Ascending aorta (tissue), 2 donors: ENCODE measurements at regions not wholly inside any gene's neighbourhood (a gene's known extent, or its start where the extent isn't known, plus 50 kb on each side); places are given as distances from the start of the nearest gene placed in this dataset.

Source experiments
- DNase-seq, 2 donors: peaks; one replicate each; pipeline ENCODE4 v3.0.0-alpha.2; 2019; ENCODE audit warnings: low spot score in 2 of 2
- H3K27ac ChIP-seq, 2 donors: fragments of 200-600 bp; sonication (generic); one replicate each; pipeline ENCODE4 v1.5.1; 2016 to 2017; ENCODE audit warnings: mild to moderate bottlenecking in 1 of 2
- H3K27me3 ChIP-seq: fragments of 200-600 bp; sonication (generic); one replicate; pipeline ENCODE4 v1.5.1; 2017
- H3K36me3 ChIP-seq, 2 donors: fragments of 200-600 bp; sonication (generic); one replicate each; pipeline ENCODE4 v1.5.1; 2016
- H3K4me1 ChIP-seq, 2 donors: fragments of 200-600 bp; sonication (generic); one replicate each; pipeline ENCODE4 v1.5.1; 2016 to 2017; ENCODE audit warnings: mild to moderate bottlenecking in 1 of 2
- H3K4me3 ChIP-seq, 2 donors: fragments of 200-600 bp; sonication (generic); one replicate each; pipeline ENCODE4 v1.5.1; 2016 to 2017; ENCODE audit warnings: mild to moderate bottlenecking in 1 of 2
- H3K9me3 ChIP-seq, 2 donors: fragments of 200-600 bp; sonication (generic); one replicate each; pipeline ENCODE4 v1.5.1; 2016
- intact Hi-C: fragments of 100-400 bp; cut with DNase I; formaldehyde crosslinking; loops from one replicate; pipeline ENCODE4 v1.15.1; 2023
- TF ChIP-seq, protein P1 (sequence below), 3 experiments: fragments of 200-600 bp in 2 of 3; fragments of 450-650 bp in 1 of 3; sonication (generic) in 2 of 3; IDR thresholded peaks; one replicate each; pipeline ENCODE4 v1.5.1; 2016 to 2019; ENCODE audit warnings: antibody characterized with exemption in 3 of 3, mild to moderate bottlenecking in 1 of 3, moderate library complexity in 1 of 3

DNA sequence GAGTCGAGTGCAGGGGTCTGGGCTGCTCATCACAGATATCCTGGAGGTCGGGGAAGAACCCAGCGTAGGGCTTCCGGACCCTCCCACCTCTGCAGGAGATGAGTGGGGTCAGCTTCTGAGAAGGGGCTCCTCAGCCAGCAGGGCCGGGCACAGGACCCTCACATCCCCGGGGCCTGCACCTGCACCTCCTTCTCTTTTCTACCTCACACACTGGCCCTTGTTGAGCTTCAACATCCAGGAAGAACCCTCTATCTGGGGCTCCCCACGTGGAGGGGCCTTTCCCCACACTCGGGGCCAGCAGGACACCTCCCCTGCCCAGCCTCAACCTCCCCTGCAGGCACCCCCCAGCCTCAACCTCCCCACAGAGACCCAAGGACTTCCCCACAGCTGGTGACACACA is 299.4 kb downstream of the CTTN start:
- intact Hi-C loops = no loop called here
- no peaks in the 10 kb centered on the region for H3K4me1 ChIP-seq
- no peak overlapping the region for H3K27ac ChIP-seq
- no peaks in the 10 kb centered on the region for H3K9me3 ChIP-seq
- H3K4me3 ChIP-seq = no peak overlapping the region
- H3K36me3 ChIP-seq = no peaks in the 10 kb centered on the region
- H3K27me3 ChIP-seq = no peaks in the 10 kb centered on the region
- TF ChIP-seq, protein P1, sequence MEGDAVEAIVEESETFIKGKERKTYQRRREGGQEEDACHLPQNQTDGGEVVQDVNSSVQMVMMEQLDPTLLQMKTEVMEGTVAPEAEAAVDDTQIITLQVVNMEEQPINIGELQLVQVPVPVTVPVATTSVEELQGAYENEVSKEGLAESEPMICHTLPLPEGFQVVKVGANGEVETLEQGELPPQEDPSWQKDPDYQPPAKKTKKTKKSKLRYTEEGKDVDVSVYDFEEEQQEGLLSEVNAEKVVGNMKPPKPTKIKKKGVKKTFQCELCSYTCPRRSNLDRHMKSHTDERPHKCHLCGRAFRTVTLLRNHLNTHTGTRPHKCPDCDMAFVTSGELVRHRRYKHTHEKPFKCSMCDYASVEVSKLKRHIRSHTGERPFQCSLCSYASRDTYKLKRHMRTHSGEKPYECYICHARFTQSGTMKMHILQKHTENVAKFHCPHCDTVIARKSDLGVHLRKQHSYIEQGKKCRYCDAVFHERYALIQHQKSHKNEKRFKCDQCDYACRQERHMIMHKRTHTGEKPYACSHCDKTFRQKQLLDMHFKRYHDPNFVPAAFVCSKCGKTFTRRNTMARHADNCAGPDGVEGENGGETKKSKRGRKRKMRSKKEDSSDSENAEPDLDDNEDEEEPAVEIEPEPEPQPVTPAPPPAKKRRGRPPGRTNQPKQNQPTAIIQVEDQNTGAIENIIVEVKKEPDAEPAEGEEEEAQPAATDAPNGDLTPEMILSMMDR (IDR thresholded peaks at IDR 0.05) = no peak
- no peak for DNase-seq

- no peaks in the 10 kb centered on the region for H3K36me3 ChIP-seq
- DNase-seq = no peak
- no peaks in the 10 kb centered on the region for H3K27me3 ChIP-seq
- H3K4me1 ChIP-seq = no peaks in the 10 kb centered on the region
- intact Hi-C loops = no loop called here
- H3K27ac ChIP-seq = no peak overlapping the region
- H3K4me3 ChIP-seq = no peak overlapping the region
- H3K9me3 ChIP-seq = no peaks in the 10 kb centered on the region
- TF ChIP-seq, protein P1 (IDR thresholded peaks at IDR 0.05) = no peak
These were observed 300.5 kb downstream of the CTTN start for GRCh38 chr11:70698871-70699270.

- TF ChIP-seq, protein P1 (IDR thresholded peaks at IDR 0.05) = no peak
These were observed 301.2 kb downstream of the CTTN start for GRCh38 chr11:70699294-70700221.

DNA sequence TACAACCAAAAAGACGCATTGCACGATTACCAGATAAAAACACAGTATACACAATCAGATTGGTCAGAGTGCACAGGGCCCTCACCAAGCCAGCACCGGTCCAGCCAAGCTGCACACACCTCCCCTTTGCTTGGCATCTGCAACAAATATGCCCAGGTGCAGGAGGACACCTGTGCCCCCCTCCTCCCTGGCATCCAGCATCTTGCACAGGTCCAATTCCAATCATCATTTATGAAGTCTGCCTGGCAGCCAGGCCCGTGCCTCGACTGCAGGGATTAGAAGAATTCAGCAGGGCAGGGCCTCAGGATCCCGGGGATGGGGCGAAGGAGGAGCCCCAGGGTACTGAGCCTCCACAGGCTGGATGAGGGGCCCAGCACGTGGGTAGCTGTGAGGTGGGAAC is 302.1 kb downstream of the CTTN start:
- no peak for DNase-seq

More at GRCh38 chr11:70699294-70700221, 301.2 kb downstream of the CTTN start:
- intact Hi-C loops = no loop called here
- Histone ChIP-seq H3K4me1 (no peaks in the 10 kb centered on the region), H3K9me3 (no peaks in the 10 kb centered on the region), H3K4me3 (no peak overlapping the region), H3K27ac (no peak overlapping the region), H3K36me3 (no peaks in the 10 kb centered on the region), H3K27me3 (no peaks in the 10 kb centered on the region)
- DNase-seq = no peak

DNA sequence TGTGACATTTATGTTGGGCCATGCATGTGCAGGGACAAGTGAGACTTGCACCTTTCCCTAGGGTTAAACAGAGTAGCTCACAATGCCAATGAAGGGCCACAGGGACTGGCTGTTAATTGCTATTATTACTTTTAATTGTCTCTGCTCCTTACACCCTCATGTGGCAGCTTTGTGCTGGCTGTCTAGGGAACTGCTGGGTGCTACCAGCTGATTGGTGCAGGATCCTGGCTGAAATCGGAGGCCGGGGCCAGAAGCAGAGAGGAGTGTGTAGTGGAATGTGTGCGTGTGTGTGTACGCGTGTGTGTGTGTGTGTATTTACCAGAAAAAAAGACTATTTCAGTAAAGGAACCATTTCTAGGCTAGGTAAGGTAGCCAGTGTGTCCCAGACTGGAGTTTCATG is 302.5 kb downstream of the CTTN start:
- TF ChIP-seq, protein P1 (IDR thresholded peaks at IDR 0.05) = no peak
- H3K27ac ChIP-seq = no peak overlapping the region
- no peaks in the 10 kb centered on the region for H3K9me3 ChIP-seq
- H3K36me3 ChIP-seq = no peaks in the 10 kb centered on the region
- H3K4me1 ChIP-seq = no peaks in the 10 kb centered on the region
- no peaks in the 10 kb centered on the region for H3K27me3 ChIP-seq
- no peak for DNase-seq
- intact Hi-C loops = no loop called here
- no peak overlapping the region for H3K4me3 ChIP-seq

More for the DNA sequence above, 302.1 kb downstream of the CTTN start:
- TF ChIP-seq, protein P1 (IDR thresholded peaks at IDR 0.05) = no peak
- no peaks in the 10 kb centered on the region for H3K36me3 ChIP-seq
- no peaks in the 10 kb centered on the region for H3K4me1 ChIP-seq
- intact Hi-C loops = no loop called here
- H3K27me3 ChIP-seq = no peaks in the 10 kb centered on the region
- no peaks in the 10 kb centered on the region for H3K9me3 ChIP-seq
- H3K27ac ChIP-seq = no peak overlapping the region
- no peak overlapping the region for H3K4me3 ChIP-seq
